Hepatocyte (in vitro differentiated cells): ENCODE measurements at regions not wholly inside any gene's neighbourhood (a gene's known extent, or its start where the extent isn't known, plus 50 kb on each side); places are given as distances from the start of the nearest gene placed in this dataset.

ENCODE experiments used
- DNase-seq: peaks from one replicate; pipeline ENCODE4 v3.0.0-alpha.2; 2016; ENCODE audit warnings: low spot score
- H2AFZ ChIP-seq: fragments of 200-600 bp; sonication (generic); 2 replicates; pipeline ENCODE4 v1.6.0; 2016; ENCODE audit warnings: antibody characterized with exemption, mild to moderate bottlenecking
- H3K27ac ChIP-seq: fragments of 200-600 bp; sonication (generic); 2 replicates; pipeline ENCODE4 v1.5.1; 2016; ENCODE audit warnings: mild to moderate bottlenecking
- H3K27me3 ChIP-seq: fragments of 200-600 bp; sonication (generic); 2 replicates; pipeline ENCODE4 v1.6.1; 2016
- H3K36me3 ChIP-seq: fragments of 200-600 bp; sonication (generic); replicated peaks from 2 replicates; pipeline ENCODE4 v1.5.1; 2016; ENCODE audit warnings: low read depth; ENCODE audit not compliant: insufficient read depth
- H3K4me1 ChIP-seq: fragments of 200-600 bp; sonication (generic); 2 replicates; pipeline ENCODE4 v1.5.1; 2016; ENCODE audit warnings: mild to moderate bottlenecking, moderate library complexity; ENCODE audit not compliant: insufficient read depth
- H3K4me2 ChIP-seq: fragments of 200-600 bp; sonication (generic); 2 replicates; pipeline ENCODE4 v1.6.0; 2016
- H3K4me3 ChIP-seq: fragments of 200-600 bp; sonication (generic); 2 replicates; pipeline ENCODE4 v1.5.1; 2016; ENCODE audit warnings: mild to moderate bottlenecking
- H3K79me2 ChIP-seq: fragments of 200-600 bp; sonication (generic); 2 replicates; pipeline ENCODE4 v1.6.0; 2017; ENCODE audit warnings: mild to moderate bottlenecking
- H3K9me2 ChIP-seq: fragments of 200-600 bp; sonication (generic); replicated peaks from 2 replicates; pipeline ENCODE4 v1.6.0; 2017; ENCODE audit warnings: mild to moderate bottlenecking; ENCODE audit not compliant: insufficient read depth
- H3K9me3 ChIP-seq: fragments of 200-600 bp; sonication (generic); 2 replicates; pipeline ENCODE4 v1.5.1; 2016; ENCODE audit warnings: low read depth, mild to moderate bottlenecking
- H4K20me1 ChIP-seq: fragments of 200-600 bp; sonication (generic); 2 replicates; pipeline ENCODE4 v1.6.0; 2016; ENCODE audit warnings: mild to moderate bottlenecking; ENCODE audit not compliant: insufficient read depth, poor library complexity, severe bottlenecking
- EZH2 ChIP-seq: fragments of 200-600 bp; sonication (generic); IDR thresholded peaks from 2 replicates; pipeline ENCODE4 v1.6.1; 2016; ENCODE audit warnings: antibody characterized with exemption, mild to moderate bottlenecking, borderline replicate concordance
- EZH2phosphoT487 ChIP-seq: fragments of 200-600 bp; sonication (generic); IDR thresholded peaks from one replicate; pipeline ENCODE4 v1.6.1; 2018; ENCODE audit warnings: antibody characterized with exemption, mild to moderate bottlenecking, low read depth, moderate library complexity; ENCODE audit not compliant: unreplicated experiment, severe bottlenecking
- WGBS: methylation state at CpG from one replicate; pipeline ENCODE4 v1.1.6; 2016; ENCODE audit warnings: low lambda C conversion rate; ENCODE audit errors: missing lambda C conversion rate; 5-methylcytosine and 5-hydroxymethylcytosine counted together
- TF ChIP-seq, protein P1 (sequence below): fragments of 200-600 bp; sonication (generic); IDR thresholded peaks from 2 replicates; pipeline ENCODE4 v1.5.1; 2016; ENCODE audit warnings: antibody characterized with exemption, mild to moderate bottlenecking; ENCODE audit not compliant: poor library complexity

- H3K4me2 ChIP-seq = no peak overlapping the region
- no peak overlapping the region for H2AFZ ChIP-seq
- H3K4me3 ChIP-seq = no peak overlapping the region
- H3K36me3 ChIP-seq = no peaks in the 10 kb centered on the region
- H3K27me3 ChIP-seq = no peaks in the 10 kb centered on the region
- no peaks in the 10 kb centered on the region for H4K20me1 ChIP-seq
- no peaks in the 10 kb centered on the region for H3K9me2 ChIP-seq
- no peaks in the 10 kb centered on the region for H3K9me3 ChIP-seq
- WGBS = 95% methylated on average over 6 of the region's 7 CpGs
- DNase-seq = no peak
- H3K27ac ChIP-seq = no peak overlapping the region
- peaks cover 6% of the 10 kb centered on the region for H3K4me1 ChIP-seq
- TF ChIP-seq, protein P1, sequence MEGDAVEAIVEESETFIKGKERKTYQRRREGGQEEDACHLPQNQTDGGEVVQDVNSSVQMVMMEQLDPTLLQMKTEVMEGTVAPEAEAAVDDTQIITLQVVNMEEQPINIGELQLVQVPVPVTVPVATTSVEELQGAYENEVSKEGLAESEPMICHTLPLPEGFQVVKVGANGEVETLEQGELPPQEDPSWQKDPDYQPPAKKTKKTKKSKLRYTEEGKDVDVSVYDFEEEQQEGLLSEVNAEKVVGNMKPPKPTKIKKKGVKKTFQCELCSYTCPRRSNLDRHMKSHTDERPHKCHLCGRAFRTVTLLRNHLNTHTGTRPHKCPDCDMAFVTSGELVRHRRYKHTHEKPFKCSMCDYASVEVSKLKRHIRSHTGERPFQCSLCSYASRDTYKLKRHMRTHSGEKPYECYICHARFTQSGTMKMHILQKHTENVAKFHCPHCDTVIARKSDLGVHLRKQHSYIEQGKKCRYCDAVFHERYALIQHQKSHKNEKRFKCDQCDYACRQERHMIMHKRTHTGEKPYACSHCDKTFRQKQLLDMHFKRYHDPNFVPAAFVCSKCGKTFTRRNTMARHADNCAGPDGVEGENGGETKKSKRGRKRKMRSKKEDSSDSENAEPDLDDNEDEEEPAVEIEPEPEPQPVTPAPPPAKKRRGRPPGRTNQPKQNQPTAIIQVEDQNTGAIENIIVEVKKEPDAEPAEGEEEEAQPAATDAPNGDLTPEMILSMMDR = no peak
- TF ChIP-seq EZH2phosphoT487 (no peak), EZH2 (no peak)
- H3K79me2 ChIP-seq = no peaks in the 10 kb centered on the region
These were observed 92.1 kb downstream of the BARX1 start for GRCh38 chr9:93862877-93863545.

- Histone ChIP-seq H3K79me2 (no peaks in the 10 kb centered on the region), H3K4me2 (no peak overlapping the region), H3K9me3 (no peaks in the 10 kb centered on the region), H3K27me3 (peaks cover 6% of the 10 kb centered on the region), H3K36me3 (no peaks in the 10 kb centered on the region), H3K4me1 (peaks cover 6% of the 10 kb centered on the region), H2AFZ (no peak overlapping the region), H3K4me3 (no peak overlapping the region), H3K9me2 (no peaks in the 10 kb centered on the region), H3K27ac (no peak overlapping the region), H4K20me1 (no peaks in the 10 kb centered on the region)
- no peak for DNase-seq
- 92% methylated on average over 5 of the region's 5 CpGs for WGBS
- TF ChIP-seq, protein P1 = no peak
These were observed 93.3 kb downstream of the BARX1 start for GRCh38 chr9:93861736-93862358.

DNA sequence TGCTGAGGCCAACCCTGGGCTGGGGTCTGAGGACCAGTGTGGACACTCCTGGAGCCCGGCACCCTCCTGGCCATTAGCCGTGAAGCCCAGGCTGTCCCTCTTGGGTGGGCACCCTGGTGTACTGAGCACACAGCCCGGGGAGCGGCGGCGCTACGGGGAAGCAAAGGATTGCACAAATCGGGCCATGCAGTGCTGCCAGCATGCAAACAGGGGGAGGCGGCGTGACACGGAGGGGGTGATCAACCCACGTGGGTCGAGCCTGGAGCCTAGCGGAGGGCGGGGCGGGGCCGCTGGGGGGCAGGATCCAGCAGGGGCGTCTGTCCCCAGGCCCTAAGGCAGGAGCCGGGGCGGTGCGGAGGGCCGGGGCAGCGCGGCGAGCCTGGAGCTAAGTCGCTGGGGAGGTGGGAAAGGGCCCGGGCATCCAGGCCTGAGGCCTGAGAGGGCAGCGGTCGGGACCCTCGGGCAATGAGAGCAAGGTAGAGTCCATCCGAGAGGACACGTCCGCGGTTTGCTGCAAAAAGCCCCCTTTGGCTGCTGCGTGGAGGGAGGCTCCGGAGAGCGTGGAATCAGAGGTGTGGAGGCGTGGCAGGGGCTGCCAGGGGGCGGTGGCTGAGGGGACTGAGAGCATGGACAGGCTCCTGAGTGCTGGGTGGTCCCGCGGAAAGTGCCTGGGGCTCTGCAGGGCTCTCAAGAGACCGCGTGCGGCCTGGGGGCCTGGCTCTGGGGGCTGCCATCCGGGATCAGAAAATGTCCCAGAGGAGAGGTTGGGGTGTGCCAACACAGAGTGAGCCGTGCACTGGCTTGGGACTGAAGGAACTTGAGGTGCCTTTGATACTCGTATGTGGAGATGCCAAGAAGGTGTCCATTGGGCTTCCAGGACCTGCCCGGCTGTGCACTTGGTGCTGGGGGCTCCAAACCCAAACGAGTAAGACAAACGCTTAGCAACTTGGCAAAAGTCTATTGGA is 94.2 kb downstream of the BARX1 start:
- H3K27me3 ChIP-seq = peaks cover 10% of the 10 kb centered on the region
- no peak overlapping the region for H3K27ac ChIP-seq
- H4K20me1 ChIP-seq = no peaks in the 10 kb centered on the region
- no peak overlapping the region for H3K4me3 ChIP-seq
- no peak overlapping the region for H3K4me2 ChIP-seq
- H3K79me2 ChIP-seq = no peaks in the 10 kb centered on the region
- no peak for TF ChIP-seq EZH2phosphoT487
- TF ChIP-seq, protein P1 = no peak
- no peak for TF ChIP-seq EZH2
- no peaks in the 10 kb centered on the region for H3K36me3 ChIP-seq
- no peak overlapping the region for H2AFZ ChIP-seq
- peaks cover 6% of the 10 kb centered on the region for H3K4me1 ChIP-seq
- H3K9me3 ChIP-seq = no peaks in the 10 kb centered on the region
- no peak for DNase-seq
- no peaks in the 10 kb centered on the region for H3K9me2 ChIP-seq
- WGBS = 68% methylated on average over 40 of the region's 50 CpGs
